ENCODE measurements at regions not wholly inside any gene's neighbourhood (a gene's known extent, or its start where the extent isn't known, plus 50 kb on each side); places are given as distances from the start of the nearest gene placed in this dataset.

- TF ChIP-seq CTCF (IDR thresholded peaks at IDR 0.05): no peak
- TF ChIP-seq POLR2A (IDR thresholded peaks at IDR 0.05): no peak
Observed at GRCh38 chr5:17898766-17899165, 264.5 kb downstream of the TAF11L14 start.

Measured in body of pancreas (tissue), 4 donors.